ENCODE measurements at regions not wholly inside any gene's neighbourhood (a gene's known extent, or its start where the extent isn't known, plus 50 kb on each side); places are given as distances from the start of the nearest gene placed in this dataset.

DNA sequence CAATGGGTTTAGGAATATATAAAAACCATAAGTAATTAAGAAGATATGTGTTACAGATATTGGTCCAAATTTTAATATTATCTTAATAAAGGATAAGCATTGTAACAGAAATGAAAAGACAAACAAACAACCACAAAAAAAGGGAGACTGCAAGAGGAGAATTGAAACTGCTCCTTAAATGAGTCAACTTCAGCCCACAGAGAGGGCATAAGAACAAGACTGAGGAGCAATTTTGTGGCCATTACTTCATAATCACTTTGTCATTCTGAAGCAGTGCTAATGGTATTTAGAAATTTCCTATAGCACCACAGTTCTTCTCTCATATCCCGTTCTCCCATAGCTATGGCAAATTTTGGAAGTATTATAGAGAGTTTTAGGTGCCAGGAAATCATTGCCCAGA is 193.2 kb upstream of the HNMT start:
- Histone ChIP-seq H3K4me3 (ENCODE audit: low read depth in 1 of 2, low read length in 2 of 2) (no peak overlapping the region), H4K20me1 (ENCODE audit: insufficient read depth, low read length) (no peaks in the 10 kb centered on the region), H3K9ac (ENCODE audit: low read depth, low read length) (no peak overlapping the region), H3K4me1 (ENCODE audit: insufficient read depth, low read length) (no peaks in the 10 kb centered on the region), H3K27ac (ENCODE audit: low read length) (no peak overlapping the region), H3K36me3 (ENCODE audit: insufficient read depth, low read length) (no peaks in the 10 kb centered on the region), H3K9me3 (ENCODE audit: insufficient read depth, low read length, severe bottlenecking) (no peaks in the 10 kb centered on the region), H3K27me3 (ENCODE audit: insufficient read depth, low read length, poor library complexity) (no peaks in the 10 kb centered on the region), H3K4me2 (ENCODE audit: insufficient read depth, low read length) (no peak overlapping the region), H3K79me2 (ENCODE audit: insufficient read depth, low read length) (no peaks in the 10 kb centered on the region), H2AFZ (ENCODE audit: low read depth, low read length) (no peak overlapping the region)
- TF ChIP-seq, protein P1, sequence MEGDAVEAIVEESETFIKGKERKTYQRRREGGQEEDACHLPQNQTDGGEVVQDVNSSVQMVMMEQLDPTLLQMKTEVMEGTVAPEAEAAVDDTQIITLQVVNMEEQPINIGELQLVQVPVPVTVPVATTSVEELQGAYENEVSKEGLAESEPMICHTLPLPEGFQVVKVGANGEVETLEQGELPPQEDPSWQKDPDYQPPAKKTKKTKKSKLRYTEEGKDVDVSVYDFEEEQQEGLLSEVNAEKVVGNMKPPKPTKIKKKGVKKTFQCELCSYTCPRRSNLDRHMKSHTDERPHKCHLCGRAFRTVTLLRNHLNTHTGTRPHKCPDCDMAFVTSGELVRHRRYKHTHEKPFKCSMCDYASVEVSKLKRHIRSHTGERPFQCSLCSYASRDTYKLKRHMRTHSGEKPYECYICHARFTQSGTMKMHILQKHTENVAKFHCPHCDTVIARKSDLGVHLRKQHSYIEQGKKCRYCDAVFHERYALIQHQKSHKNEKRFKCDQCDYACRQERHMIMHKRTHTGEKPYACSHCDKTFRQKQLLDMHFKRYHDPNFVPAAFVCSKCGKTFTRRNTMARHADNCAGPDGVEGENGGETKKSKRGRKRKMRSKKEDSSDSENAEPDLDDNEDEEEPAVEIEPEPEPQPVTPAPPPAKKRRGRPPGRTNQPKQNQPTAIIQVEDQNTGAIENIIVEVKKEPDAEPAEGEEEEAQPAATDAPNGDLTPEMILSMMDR (IDR thresholded peaks at IDR 0.05; ENCODE audit: borderline replicate concordance, extremely low read depth, low read length, poor library complexity, severe bottlenecking), result no peak
- TF ChIP-seq EZH2 (IDR thresholded peaks at IDR 0.05; ENCODE audit: borderline replicate concordance, low read depth, low read length, severe bottlenecking), result no peak
- ATAC-seq (ENCODE audit: insufficient read depth, low read depth) (no peak), DNase-seq (no peak)

DNA sequence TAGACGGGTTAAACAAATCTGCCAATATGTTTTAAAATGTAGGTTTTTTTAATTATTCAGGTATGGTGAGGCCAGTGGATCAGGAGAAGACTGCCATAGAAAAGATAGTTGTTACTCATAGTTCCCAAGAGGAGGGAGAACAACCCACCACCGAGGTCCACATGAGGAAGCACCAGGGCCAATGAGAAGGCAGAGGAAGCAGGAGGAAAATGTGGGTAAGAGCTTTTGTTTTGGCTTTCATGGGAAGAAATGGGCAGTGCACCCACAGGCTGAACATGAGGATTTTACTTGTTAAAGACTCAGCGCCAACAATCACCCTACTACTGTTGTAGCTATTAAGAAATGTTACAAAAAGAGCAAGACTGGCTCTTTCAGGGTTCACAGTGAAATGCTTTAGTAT is 191.8 kb upstream of the HNMT start:
- TF ChIP-seq, protein P1 (IDR thresholded peaks at IDR 0.05; ENCODE audit: borderline replicate concordance, extremely low read depth, low read length, poor library complexity, severe bottlenecking), result no peak
- TF ChIP-seq EZH2 (IDR thresholded peaks at IDR 0.05; ENCODE audit: borderline replicate concordance, low read depth, low read length, severe bottlenecking), result no peak
- H3K79me2 ChIP-seq (ENCODE audit: insufficient read depth, low read length), result no peaks in the 10 kb centered on the region
- no peak overlapping the region for H3K4me3 ChIP-seq (ENCODE audit: low read depth in 1 of 2, low read length in 2 of 2)
- no peaks in the 10 kb centered on the region for H3K4me1 ChIP-seq (ENCODE audit: insufficient read depth, low read length)
- no peak overlapping the region for H2AFZ ChIP-seq (ENCODE audit: low read depth, low read length)
- no peaks in the 10 kb centered on the region for H3K9me3 ChIP-seq (ENCODE audit: insufficient read depth, low read length, severe bottlenecking)
- no peak overlapping the region for H3K9ac ChIP-seq (ENCODE audit: low read depth, low read length)
- DNase-seq, result no peak
- H3K27ac ChIP-seq (ENCODE audit: low read length), result no peak overlapping the region
- H3K36me3 ChIP-seq (ENCODE audit: insufficient read depth, low read length), result no peaks in the 10 kb centered on the region
- H4K20me1 ChIP-seq (ENCODE audit: insufficient read depth, low read length), result no peaks in the 10 kb centered on the region
- H3K4me2 ChIP-seq (ENCODE audit: insufficient read depth, low read length), result no peak overlapping the region
- no peaks in the 10 kb centered on the region for H3K27me3 ChIP-seq (ENCODE audit: insufficient read depth, low read length, poor library complexity)
- no peak for ATAC-seq (ENCODE audit: insufficient read depth, low read depth)

DNA sequence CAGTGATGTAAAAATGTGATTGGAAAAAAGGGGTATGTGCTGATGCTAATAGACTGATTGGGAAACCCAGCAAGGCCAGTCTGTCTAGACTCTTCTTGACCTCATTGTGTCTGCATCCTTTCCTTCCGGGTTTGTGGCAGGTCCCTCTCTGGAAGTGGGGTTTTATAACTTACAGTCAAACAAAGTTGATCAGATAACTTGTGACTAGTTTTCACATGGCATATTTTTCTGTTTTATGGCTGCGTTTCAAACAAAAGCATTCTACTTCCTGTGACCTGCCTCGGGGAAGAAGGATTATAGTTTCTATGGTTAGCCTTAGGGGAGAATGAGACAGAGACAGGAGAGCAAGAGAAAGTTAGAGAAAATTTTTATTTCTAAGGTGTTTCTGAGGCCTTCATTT is 188.7 kb upstream of the HNMT start:
- Histone ChIP-seq H3K4me3 (ENCODE audit: low read depth in 1 of 2, low read length in 2 of 2) (no peak overlapping the region), H3K9me3 (ENCODE audit: insufficient read depth, low read length, severe bottlenecking) (no peaks in the 10 kb centered on the region), H3K79me2 (ENCODE audit: insufficient read depth, low read length) (no peaks in the 10 kb centered on the region), H3K9ac (ENCODE audit: low read depth, low read length) (no peak overlapping the region), H3K27ac (ENCODE audit: low read length) (no peak overlapping the region), H2AFZ (ENCODE audit: low read depth, low read length) (no peak overlapping the region), H3K4me2 (ENCODE audit: insufficient read depth, low read length) (no peak overlapping the region), H3K4me1 (ENCODE audit: insufficient read depth, low read length) (no peaks in the 10 kb centered on the region), H4K20me1 (ENCODE audit: insufficient read depth, low read length) (no peaks in the 10 kb centered on the region), H3K36me3 (ENCODE audit: insufficient read depth, low read length) (no peaks in the 10 kb centered on the region), H3K27me3 (ENCODE audit: insufficient read depth, low read length, poor library complexity) (no peaks in the 10 kb centered on the region)
- ATAC-seq (ENCODE audit: insufficient read depth, low read depth) (no peak), DNase-seq (no peak)
- TF ChIP-seq EZH2 (IDR thresholded peaks at IDR 0.05; ENCODE audit: borderline replicate concordance, low read depth, low read length, severe bottlenecking), result no peak
- TF ChIP-seq, protein P1 (IDR thresholded peaks at IDR 0.05; ENCODE audit: borderline replicate concordance, extremely low read depth, low read length, poor library complexity, severe bottlenecking), result no peak

DNA sequence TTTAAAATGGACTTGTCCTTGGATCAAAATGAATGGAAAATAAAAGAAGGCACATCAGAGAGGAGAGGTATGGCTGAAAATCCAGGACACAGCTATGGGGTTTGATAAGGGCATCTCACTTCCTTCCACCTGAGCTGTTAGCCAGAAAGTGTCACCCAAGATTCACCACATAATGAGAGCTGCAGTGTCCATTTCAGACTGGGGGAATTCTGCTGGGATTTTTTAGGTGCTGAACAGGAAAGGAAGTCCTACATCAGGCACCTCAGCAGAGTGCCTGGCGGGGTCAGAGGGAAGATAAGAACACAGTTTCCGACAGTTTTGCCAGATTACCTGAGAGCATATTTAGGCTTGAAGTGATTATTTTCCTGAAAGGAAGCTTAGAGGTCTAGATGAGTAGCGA is 187.6 kb upstream of the HNMT start:
- Histone ChIP-seq H2AFZ (ENCODE audit: low read depth, low read length) (no peak overlapping the region), H4K20me1 (ENCODE audit: insufficient read depth, low read length) (no peaks in the 10 kb centered on the region), H3K4me1 (ENCODE audit: insufficient read depth, low read length) (no peaks in the 10 kb centered on the region), H3K27me3 (ENCODE audit: insufficient read depth, low read length, poor library complexity) (no peaks in the 10 kb centered on the region), H3K4me3 (ENCODE audit: low read depth in 1 of 2, low read length in 2 of 2) (no peak overlapping the region), H3K36me3 (ENCODE audit: insufficient read depth, low read length) (no peaks in the 10 kb centered on the region), H3K79me2 (ENCODE audit: insufficient read depth, low read length) (no peaks in the 10 kb centered on the region), H3K9me3 (ENCODE audit: insufficient read depth, low read length, severe bottlenecking) (no peaks in the 10 kb centered on the region), H3K27ac (ENCODE audit: low read length) (no peak overlapping the region), H3K9ac (ENCODE audit: low read depth, low read length) (no peak overlapping the region), H3K4me2 (ENCODE audit: insufficient read depth, low read length) (no peak overlapping the region)
- TF ChIP-seq, protein P1 (IDR thresholded peaks at IDR 0.05; ENCODE audit: borderline replicate concordance, extremely low read depth, low read length, poor library complexity, severe bottlenecking), result no peak
- no peak for TF ChIP-seq EZH2 (IDR thresholded peaks at IDR 0.05; ENCODE audit: borderline replicate concordance, low read depth, low read length, severe bottlenecking)
- DNase-seq (no peak), ATAC-seq (ENCODE audit: insufficient read depth, low read depth) (no peak)

All from DND-41 (cell line).